GM12872 (cell line): ENCODE measurements at regions not wholly inside any gene's neighbourhood (a gene's known extent, or its start where the extent isn't known, plus 50 kb on each side); places are given as distances from the start of the nearest gene placed in this dataset.

Source experiments
- CTCF ChIP-seq: IDR thresholded peaks from 3 replicates; pipeline ENCODE4 v1.5.1; 2011; ENCODE audit warnings: low read depth, mild to moderate bottlenecking, low read length, moderate library complexity; ENCODE audit not compliant: insufficient read depth

- no peak for TF ChIP-seq CTCF
These were observed 160.3 kb downstream of the PTEN start for GRCh38 chr10:88023676-88024075.

- no peak for TF ChIP-seq CTCF
These were observed 162.6 kb downstream of the PTEN start for GRCh38 chr10:88026031-88026430.

- TF ChIP-seq CTCF: no peak
These were observed 164.1 kb downstream of the PTEN start for GRCh38 chr10:88027570-88027969.

- TF ChIP-seq CTCF: no peak
These were observed 164.6 kb downstream of the PTEN start for GRCh38 chr10:88028072-88028471.

GRCh38 chr10:88028654-88029053, 165.2 kb downstream of the PTEN start:
- no peak for TF ChIP-seq CTCF

GRCh38 chr10:88032566-88032965, 169.1 kb downstream of the PTEN start:
- no peak for TF ChIP-seq CTCF

GRCh38 chr10:88033385-88033784, 170.0 kb downstream of the PTEN start:
- TF ChIP-seq CTCF: no peak

- no peak for TF ChIP-seq CTCF
These were observed 170.4 kb downstream of the PTEN start for GRCh38 chr10:88033793-88034192.
